Testis (tissue), 2 donors: ENCODE measurements at regions not wholly inside any gene's neighbourhood (a gene's known extent, or its start where the extent isn't known, plus 50 kb on each side); places are given as distances from the start of the nearest gene placed in this dataset.

Source experiments
- POLR2A ChIP-seq: fragments of 450-650 bp; IDR thresholded peaks from one replicate; pipeline ENCODE4 v1.6.1; 2017; ENCODE audit warnings: antibody characterized with exemption, mild to moderate bottlenecking, moderate library complexity
- TF ChIP-seq, protein P1 (sequence below), 3 experiments: fragments of 450-650 bp in 2 of 3; fragments of 200-600 bp in 1 of 3; sonication (generic) in 1 of 3; IDR thresholded peaks; one replicate each; pipeline ENCODE4 v1.5.1; 2016 to 2019; ENCODE audit warnings: antibody characterized with exemption in 3 of 3, mild to moderate bottlenecking in 2 of 3, moderate library complexity in 1 of 3

DNA sequence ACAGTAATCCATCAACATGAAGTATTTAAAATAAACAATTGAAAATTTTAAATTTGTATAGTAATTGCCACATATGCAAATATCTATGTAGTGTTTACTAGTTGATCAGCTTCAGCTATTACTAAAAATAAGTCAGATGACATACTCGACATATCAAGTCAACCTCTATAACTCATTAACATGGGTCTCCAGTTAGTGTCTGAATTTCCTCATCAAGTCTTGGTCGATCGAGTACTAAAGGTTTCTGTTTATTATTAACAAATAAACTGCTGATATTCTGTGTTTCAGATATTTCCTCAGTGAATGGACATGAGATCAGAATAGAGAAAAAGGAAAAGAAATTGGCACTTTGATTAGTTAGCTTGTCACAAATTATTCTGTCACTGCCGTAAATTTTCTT is 266.5 kb upstream of the ITGA1 start:
- TF ChIP-seq, protein P1, sequence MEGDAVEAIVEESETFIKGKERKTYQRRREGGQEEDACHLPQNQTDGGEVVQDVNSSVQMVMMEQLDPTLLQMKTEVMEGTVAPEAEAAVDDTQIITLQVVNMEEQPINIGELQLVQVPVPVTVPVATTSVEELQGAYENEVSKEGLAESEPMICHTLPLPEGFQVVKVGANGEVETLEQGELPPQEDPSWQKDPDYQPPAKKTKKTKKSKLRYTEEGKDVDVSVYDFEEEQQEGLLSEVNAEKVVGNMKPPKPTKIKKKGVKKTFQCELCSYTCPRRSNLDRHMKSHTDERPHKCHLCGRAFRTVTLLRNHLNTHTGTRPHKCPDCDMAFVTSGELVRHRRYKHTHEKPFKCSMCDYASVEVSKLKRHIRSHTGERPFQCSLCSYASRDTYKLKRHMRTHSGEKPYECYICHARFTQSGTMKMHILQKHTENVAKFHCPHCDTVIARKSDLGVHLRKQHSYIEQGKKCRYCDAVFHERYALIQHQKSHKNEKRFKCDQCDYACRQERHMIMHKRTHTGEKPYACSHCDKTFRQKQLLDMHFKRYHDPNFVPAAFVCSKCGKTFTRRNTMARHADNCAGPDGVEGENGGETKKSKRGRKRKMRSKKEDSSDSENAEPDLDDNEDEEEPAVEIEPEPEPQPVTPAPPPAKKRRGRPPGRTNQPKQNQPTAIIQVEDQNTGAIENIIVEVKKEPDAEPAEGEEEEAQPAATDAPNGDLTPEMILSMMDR (IDR thresholded peaks at IDR 0.05) = no peak
- TF ChIP-seq POLR2A = no peak
